ENCODE measurements at regions not wholly inside any gene's neighbourhood (a gene's known extent, or its start where the extent isn't known, plus 50 kb on each side); places are given as distances from the start of the nearest gene placed in this dataset.

GRCh38 chr19:31962561-31962996 is 382.8 kb upstream of the ZNF507 start:
- Mint-ChIP-seq H3K4me3 (no peak overlapping the region), H3K27me3 (no peaks in the 10 kb centered on the region), H3K27ac (no peak overlapping the region), H3K4me1 (no peaks in the 10 kb centered on the region), H3K36me3 (no peaks in the 10 kb centered on the region), H3K9me3 (no peaks in the 10 kb centered on the region)
- no peak for DNase-seq

- no peak for DNase-seq
- Mint-ChIP-seq H3K27me3 (peaks cover 5% of the 10 kb centered on the region), H3K36me3 (no peaks in the 10 kb centered on the region), H3K27ac (no peak overlapping the region), H3K4me3 (no peak overlapping the region), H3K9me3 (no peaks in the 10 kb centered on the region), H3K4me1 (no peaks in the 10 kb centered on the region)
Observed at GRCh38 chr19:31963746-31964145, 381.7 kb upstream of the ZNF507 start.

- Mint-ChIP-seq H3K4me3 (no peak overlapping the region), H3K36me3 (no peaks in the 10 kb centered on the region), H3K9me3 (no peaks in the 10 kb centered on the region), H3K27ac (no peak overlapping the region), H3K27me3 (peaks cover 5% of the 10 kb centered on the region), H3K4me1 (no peaks in the 10 kb centered on the region)
- no peak for DNase-seq
Observed at GRCh38 chr19:31969016-31969415, 376.4 kb upstream of the ZNF507 start.

- DNase-seq = no peak
- Mint-ChIP-seq H3K36me3 (no peaks in the 10 kb centered on the region), H3K4me1 (no peaks in the 10 kb centered on the region), H3K27me3 (peaks cover 5% of the 10 kb centered on the region), H3K27ac (no peak overlapping the region), H3K9me3 (no peaks in the 10 kb centered on the region), H3K4me3 (no peak overlapping the region)
Observed at GRCh38 chr19:31970027-31970461, 375.4 kb upstream of the ZNF507 start.

- Mint-ChIP-seq H3K27me3 (no peaks in the 10 kb centered on the region), H3K27ac (no peak overlapping the region), H3K4me3 (no peak overlapping the region), H3K9me3 (no peaks in the 10 kb centered on the region), H3K36me3 (no peaks in the 10 kb centered on the region), H3K4me1 (no peaks in the 10 kb centered on the region)
- no peak for DNase-seq
Observed at GRCh38 chr19:31974290-31974689, 371.1 kb upstream of the ZNF507 start.

GRCh38 chr19:31974941-31975340 is 370.5 kb upstream of the ZNF507 start:
- no peaks in the 10 kb centered on the region for H3K9me3 Mint-ChIP-seq

GRCh38 chr19:31975461-31975860 is 369.9 kb upstream of the ZNF507 start:
- Mint-ChIP-seq H3K4me1 (no peaks in the 10 kb centered on the region), H3K9me3 (no peaks in the 10 kb centered on the region), H3K27me3 (no peaks in the 10 kb centered on the region), H3K36me3 (no peaks in the 10 kb centered on the region), H3K27ac (no peak overlapping the region), H3K4me3 (no peak overlapping the region)
- no peak for DNase-seq

More at GRCh38 chr19:31974941-31975340, 370.5 kb upstream of the ZNF507 start:
- no peaks in the 10 kb centered on the region for H3K27me3 Mint-ChIP-seq
- DNase-seq = no peak
- no peaks in the 10 kb centered on the region for H3K4me1 Mint-ChIP-seq
- no peak overlapping the region for H3K4me3 Mint-ChIP-seq
- H3K36me3 Mint-ChIP-seq = no peaks in the 10 kb centered on the region
- no peak overlapping the region for H3K27ac Mint-ChIP-seq

- no peaks in the 10 kb centered on the region for H3K36me3 Mint-ChIP-seq
- H3K9me3 Mint-ChIP-seq = no peaks in the 10 kb centered on the region
- H3K27ac Mint-ChIP-seq = no peak overlapping the region
- H3K4me3 Mint-ChIP-seq = no peak overlapping the region
- H3K27me3 Mint-ChIP-seq = no peaks in the 10 kb centered on the region
- no peak for DNase-seq
- H3K4me1 Mint-ChIP-seq = no peaks in the 10 kb centered on the region
Observed at GRCh38 chr19:31976775-31977536, 368.5 kb upstream of the ZNF507 start.

- Mint-ChIP-seq H3K4me1 (no peaks in the 10 kb centered on the region), H3K27ac (no peak overlapping the region), H3K27me3 (no peaks in the 10 kb centered on the region), H3K36me3 (no peaks in the 10 kb centered on the region), H3K4me3 (no peak overlapping the region), H3K9me3 (no peaks in the 10 kb centered on the region)
- no peak for DNase-seq
Observed at GRCh38 chr19:31979362-31979761, 366.0 kb upstream of the ZNF507 start.

GRCh38 chr19:31979949-31980670 is 365.3 kb upstream of the ZNF507 start:
- Mint-ChIP-seq H3K27me3 (no peaks in the 10 kb centered on the region), H3K4me3 (no peak overlapping the region), H3K4me1 (no peaks in the 10 kb centered on the region), H3K36me3 (no peaks in the 10 kb centered on the region), H3K27ac (no peak overlapping the region), H3K9me3 (no peaks in the 10 kb centered on the region)
- no peak for DNase-seq

GRCh38 chr19:31980796-31981195 is 364.6 kb upstream of the ZNF507 start:
- Mint-ChIP-seq H3K4me3 (no peak overlapping the region), H3K27ac (no peak overlapping the region), H3K4me1 (no peaks in the 10 kb centered on the region), H3K27me3 (no peaks in the 10 kb centered on the region), H3K36me3 (no peaks in the 10 kb centered on the region), H3K9me3 (peaks cover 2% of the 10 kb centered on the region)
- DNase-seq = no peak

- DNase-seq = no peak
- H3K4me1 Mint-ChIP-seq = no peaks in the 10 kb centered on the region
- H3K27ac Mint-ChIP-seq = no peak overlapping the region
- H3K27me3 Mint-ChIP-seq = no peaks in the 10 kb centered on the region
- H3K36me3 Mint-ChIP-seq = no peaks in the 10 kb centered on the region
- H3K4me3 Mint-ChIP-seq = no peak overlapping the region
- H3K9me3 Mint-ChIP-seq = peaks cover 2% of the 10 kb centered on the region
Observed at GRCh38 chr19:31981545-31981944, 363.9 kb upstream of the ZNF507 start.

- no peak overlapping the region for H3K4me3 Mint-ChIP-seq
- DNase-seq = no peak
- H3K27me3 Mint-ChIP-seq = no peaks in the 10 kb centered on the region
- no peaks in the 10 kb centered on the region for H3K4me1 Mint-ChIP-seq
- peaks cover 2% of the 10 kb centered on the region for H3K9me3 Mint-ChIP-seq
- no peaks in the 10 kb centered on the region for H3K36me3 Mint-ChIP-seq
- H3K27ac Mint-ChIP-seq = no peak overlapping the region
Observed at GRCh38 chr19:31983647-31984046, 361.8 kb upstream of the ZNF507 start.

GRCh38 chr19:31985001-31985605 is 360.3 kb upstream of the ZNF507 start:
- no peaks in the 10 kb centered on the region for H3K27me3 Mint-ChIP-seq
- H3K27ac Mint-ChIP-seq = no peak overlapping the region
- H3K9me3 Mint-ChIP-seq = peaks cover 2% of the 10 kb centered on the region
- H3K4me1 Mint-ChIP-seq = no peaks in the 10 kb centered on the region
- no peak for DNase-seq
- no peak overlapping the region for H3K4me3 Mint-ChIP-seq
- H3K36me3 Mint-ChIP-seq = no peaks in the 10 kb centered on the region

- DNase-seq = no peak
- H3K36me3 Mint-ChIP-seq = no peaks in the 10 kb centered on the region
- H3K4me1 Mint-ChIP-seq = no peaks in the 10 kb centered on the region
- H3K27ac Mint-ChIP-seq = no peak overlapping the region
- no peak overlapping the region for H3K4me3 Mint-ChIP-seq
- peaks cover 2% of the 10 kb centered on the region for H3K9me3 Mint-ChIP-seq
- H3K27me3 Mint-ChIP-seq = no peaks in the 10 kb centered on the region
Observed at GRCh38 chr19:31986951-31987350, 358.5 kb upstream of the ZNF507 start.
